Activated T-helper 2 cell treated with anti-CD3 and anti-CD28 coated beads, Interferon-gamma antibody, Interleukin-2, Interleukin-4, amounts not matched to agents 10 μg/mL and 5 μg/mL and 100 μg/mL, durations not matched to agents 14 hours and 24 hours and 36 hours (primary cell): ENCODE measurements at regions not wholly inside any gene's neighbourhood (a gene's known extent, or its start where the extent isn't known, plus 50 kb on each side); places are given as distances from the start of the nearest gene placed in this dataset.

Experiments
- DNase-seq: peaks from one replicate; pipeline ENCODE4 v3.0.0; 2021; ENCODE audit warnings: low spot score
- H3K27ac Mint-ChIP-seq: one replicate; pipeline ENCODE4 v1.8.0; 2021; ENCODE audit warnings: mixed read lengths
- H3K27me3 Mint-ChIP-seq: one replicate; pipeline ENCODE4 v1.8.0; 2021; ENCODE audit warnings: low read depth, mixed read lengths
- H3K36me3 Mint-ChIP-seq: one replicate; pipeline ENCODE4 v1.8.0; 2021; ENCODE audit warnings: low read depth, mixed read lengths
- H3K4me1 Mint-ChIP-seq: one replicate; pipeline ENCODE4 v1.8.0; 2021; ENCODE audit warnings: low read depth, mixed read lengths
- H3K4me3 Mint-ChIP-seq: one replicate; pipeline ENCODE4 v1.8.0; 2021; ENCODE audit warnings: low read depth, mild to moderate bottlenecking, moderate library complexity, mixed read lengths
- H3K9me3 Mint-ChIP-seq: one replicate; pipeline ENCODE4 v1.8.0; 2021; ENCODE audit warnings: mixed read lengths
- intact Hi-C: fragments of 100-400 bp; cut with micrococcal nuclease; formaldehyde crosslinking; loops from one replicate; pipeline ENCODE4 v1.15.1; 2023

DNA sequence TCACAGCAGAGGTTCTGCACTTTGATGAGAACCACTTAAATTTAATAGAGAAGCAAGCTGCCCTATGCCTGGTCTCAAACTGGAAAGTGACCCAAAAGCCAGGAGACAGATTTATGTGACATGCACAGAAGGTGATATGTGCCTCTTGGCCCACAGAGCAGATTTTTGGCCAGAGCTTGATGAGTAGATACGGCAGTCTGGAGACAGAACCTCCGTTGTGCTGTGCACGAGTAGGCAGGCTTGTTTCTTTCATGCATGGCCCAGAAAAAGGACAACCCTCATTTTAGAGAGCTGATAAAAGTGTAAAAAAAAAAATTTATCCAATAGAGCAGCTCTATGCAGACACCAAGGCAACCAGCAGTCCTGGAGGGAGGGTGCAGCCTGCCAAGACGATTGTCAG, 423.1 kb downstream of the CNTN6 start:
- Mint-ChIP-seq H3K4me3 (no peak overlapping the region), H3K4me1 (no peaks in the 10 kb centered on the region), H3K9me3 (peaks cover 26% of the 10 kb centered on the region), H3K27ac (no peak overlapping the region), H3K36me3 (no peaks in the 10 kb centered on the region), H3K27me3 (no peaks in the 10 kb centered on the region)
- intact Hi-C loops: no loop called here
- no peak for DNase-seq

DNA sequence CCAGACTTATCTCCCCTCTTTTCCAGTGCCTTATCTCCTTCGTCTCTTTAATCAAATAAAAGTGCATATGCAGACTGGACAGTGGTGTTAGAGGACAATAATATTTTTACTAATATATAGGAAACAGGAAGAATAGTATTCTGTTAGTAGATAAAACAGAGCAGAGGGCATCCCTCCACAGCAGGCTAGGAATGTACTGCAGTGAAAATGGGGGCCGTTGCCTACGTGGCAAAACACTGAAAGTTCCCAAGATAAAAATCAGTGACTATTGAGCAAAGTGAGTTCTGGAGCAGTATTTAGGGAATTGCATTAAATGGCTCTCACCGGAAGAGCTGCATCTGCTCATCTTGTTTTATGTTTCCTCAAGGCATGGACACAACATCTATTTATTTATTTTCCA, 435.0 kb downstream of the CNTN6 start:
- H3K27ac Mint-ChIP-seq: no peak overlapping the region
- intact Hi-C loops: no loop called here
- no peaks in the 10 kb centered on the region for H3K4me1 Mint-ChIP-seq
- H3K4me3 Mint-ChIP-seq: no peak overlapping the region
- peaks cover 22% of the 10 kb centered on the region for H3K9me3 Mint-ChIP-seq
- DNase-seq: no peak
- no peaks in the 10 kb centered on the region for H3K27me3 Mint-ChIP-seq
- no peaks in the 10 kb centered on the region for H3K36me3 Mint-ChIP-seq

DNA sequence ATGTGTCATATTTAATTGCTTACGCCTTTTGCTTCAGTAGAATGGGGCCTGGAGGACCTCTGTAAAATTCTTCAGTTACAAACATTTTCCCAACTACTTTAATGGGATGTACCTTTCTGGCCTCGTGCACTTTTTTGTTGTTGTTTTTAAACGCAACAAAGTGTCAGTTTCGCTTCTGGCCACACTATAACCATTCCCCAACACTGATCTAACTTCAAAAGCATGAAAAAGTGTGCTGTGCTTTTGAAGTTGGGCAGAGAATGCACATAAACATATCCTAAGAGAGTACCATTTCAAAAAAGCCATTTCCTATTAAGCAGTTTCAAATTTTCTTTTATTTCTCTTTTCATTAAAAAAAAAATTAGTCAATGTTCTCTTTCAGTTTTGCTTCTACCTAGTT, 435.8 kb downstream of the CNTN6 start:
- H3K9me3 Mint-ChIP-seq: peaks cover 15% of the 10 kb centered on the region
- H3K4me1 Mint-ChIP-seq: no peaks in the 10 kb centered on the region
- DNase-seq: no peak
- no peak overlapping the region for H3K4me3 Mint-ChIP-seq
- H3K27ac Mint-ChIP-seq: no peak overlapping the region
- H3K27me3 Mint-ChIP-seq: no peaks in the 10 kb centered on the region
- intact Hi-C loops: no loop called here
- H3K36me3 Mint-ChIP-seq: no peaks in the 10 kb centered on the region

DNA sequence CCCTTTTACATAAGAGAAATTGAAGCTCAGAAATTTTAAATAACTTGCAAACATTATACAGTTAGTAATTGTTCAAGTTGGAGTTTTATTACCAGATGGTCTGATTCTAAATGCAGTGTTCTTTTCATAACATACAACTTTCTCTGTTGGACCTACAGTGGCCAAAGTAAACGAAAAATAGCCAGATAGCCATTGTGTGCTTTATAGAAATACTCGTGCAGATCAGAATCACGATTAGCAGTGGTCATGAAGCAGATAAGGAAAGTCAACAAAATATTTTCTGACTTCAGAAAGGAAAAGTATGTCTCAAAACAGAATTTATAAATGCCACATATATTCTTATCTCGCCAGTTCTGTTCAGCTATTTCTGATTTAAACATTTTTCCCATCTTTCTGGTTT, 436.9 kb downstream of the CNTN6 start:
- Mint-ChIP-seq H3K36me3 (no peaks in the 10 kb centered on the region), H3K4me3 (no peak overlapping the region), H3K9me3 (peaks cover 23% of the 10 kb centered on the region), H3K27me3 (no peaks in the 10 kb centered on the region), H3K27ac (no peak overlapping the region), H3K4me1 (no peaks in the 10 kb centered on the region)
- no peak for DNase-seq
- intact Hi-C loops: no loop called here

DNA sequence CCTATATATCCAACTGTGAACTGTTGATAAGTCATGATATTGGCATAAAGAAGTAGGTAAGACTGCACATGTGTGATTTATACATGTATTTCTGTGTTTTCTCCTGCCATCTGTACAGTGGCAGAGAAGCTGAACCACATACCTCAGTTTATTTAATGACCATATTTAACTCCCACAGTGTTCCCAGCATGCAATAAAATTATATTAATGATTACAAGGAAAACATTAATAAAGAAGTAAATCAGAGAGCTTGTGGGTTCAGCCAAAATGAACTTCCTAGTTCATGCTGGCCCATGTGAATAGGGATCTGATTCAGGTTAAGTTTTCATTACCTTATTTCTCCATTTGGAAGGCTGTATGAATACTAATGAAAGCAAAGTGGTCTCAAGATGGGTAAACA, 439.2 kb downstream of the CNTN6 start:
- Mint-ChIP-seq H3K4me1 (no peaks in the 10 kb centered on the region), H3K27ac (no peak overlapping the region), H3K4me3 (no peak overlapping the region), H3K9me3 (peaks cover 31% of the 10 kb centered on the region), H3K36me3 (no peaks in the 10 kb centered on the region), H3K27me3 (no peaks in the 10 kb centered on the region)
- intact Hi-C loops: no loop called here
- DNase-seq: no peak

DNA sequence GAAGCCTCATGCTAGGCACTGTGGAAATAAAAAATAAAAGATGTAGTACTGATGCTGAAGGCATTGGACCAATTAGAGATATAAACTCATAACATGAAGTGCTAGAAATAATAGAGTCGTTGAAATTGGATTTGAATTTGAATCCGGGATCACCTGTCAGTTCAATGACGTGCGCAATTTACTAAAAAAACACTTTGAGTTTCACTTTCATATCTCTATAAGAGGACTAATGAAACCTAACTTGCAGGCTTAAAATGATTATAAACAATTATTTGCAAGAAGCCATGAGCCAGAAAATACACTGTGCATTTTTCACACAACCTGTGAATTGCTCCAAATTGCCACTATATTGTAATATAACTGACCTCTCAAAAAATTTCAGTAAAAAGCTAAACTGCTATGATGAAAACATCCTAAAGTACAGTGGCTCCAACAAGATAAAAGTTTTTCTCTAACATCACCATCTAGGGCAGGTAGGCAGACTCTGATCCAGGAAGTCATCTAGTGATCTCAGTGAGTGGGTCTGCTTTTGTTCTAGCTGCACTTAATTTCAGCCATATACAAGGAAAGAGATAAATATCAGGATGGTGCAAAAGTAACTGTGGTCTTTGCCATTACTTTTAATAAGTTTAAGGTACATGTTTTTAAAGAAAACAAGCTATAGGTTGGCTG, 440.2 kb downstream of the CNTN6 start:
- Mint-ChIP-seq H3K27me3 (no peaks in the 10 kb centered on the region), H3K4me1 (no peaks in the 10 kb centered on the region), H3K4me3 (no peak overlapping the region), H3K27ac (no peak overlapping the region), H3K9me3 (peaks cover 33% of the 10 kb centered on the region), H3K36me3 (no peaks in the 10 kb centered on the region)
- intact Hi-C loops: no loop called here
- DNase-seq: no peak

DNA sequence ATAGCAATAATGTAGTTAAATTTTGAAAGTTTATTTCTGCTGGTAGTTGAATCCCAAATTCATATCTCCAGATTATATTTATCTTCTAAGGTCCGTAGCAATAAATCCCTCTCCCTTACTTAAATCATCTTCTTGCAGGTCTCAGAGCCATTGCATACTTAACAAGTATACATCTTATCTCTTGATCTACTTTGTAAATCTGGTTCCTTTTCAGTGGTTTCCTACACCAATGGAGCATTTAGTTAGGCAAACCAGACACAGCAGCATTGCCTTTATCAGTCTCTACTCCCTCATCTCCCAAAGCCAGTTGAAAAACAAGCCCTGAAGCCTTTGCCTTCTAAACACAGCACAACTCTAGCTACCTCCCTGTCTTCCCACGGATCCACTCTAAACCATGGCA, 440.9 kb downstream of the CNTN6 start:
- Mint-ChIP-seq H3K9me3 (peaks cover 32% of the 10 kb centered on the region), H3K36me3 (no peaks in the 10 kb centered on the region), H3K27ac (no peak overlapping the region), H3K4me3 (no peak overlapping the region), H3K27me3 (no peaks in the 10 kb centered on the region), H3K4me1 (no peaks in the 10 kb centered on the region)
- no peak for DNase-seq
- intact Hi-C loops: no loop called here

DNA sequence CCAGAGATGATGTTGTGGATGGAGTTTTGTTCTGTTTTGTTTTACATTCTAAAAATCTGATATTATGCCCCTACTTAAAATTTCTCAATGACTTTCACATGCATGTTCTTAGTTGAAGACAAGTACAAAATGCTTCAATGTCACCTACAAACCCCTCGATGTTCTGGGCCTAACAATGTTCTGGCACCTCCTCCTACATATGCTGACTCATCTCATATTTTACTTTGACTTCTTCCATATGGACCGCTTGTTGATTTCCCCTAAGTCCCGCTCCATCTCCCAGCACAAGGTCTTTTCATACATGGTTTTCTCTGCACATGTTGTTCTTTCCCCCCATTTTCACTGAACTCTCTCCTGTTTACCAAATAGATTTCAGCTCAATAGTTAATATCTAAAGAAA, 441.4 kb downstream of the CNTN6 start:
- Mint-ChIP-seq H3K4me1 (no peaks in the 10 kb centered on the region), H3K36me3 (no peaks in the 10 kb centered on the region), H3K27ac (no peak overlapping the region), H3K4me3 (no peak overlapping the region), H3K9me3 (peaks cover 36% of the 10 kb centered on the region), H3K27me3 (no peaks in the 10 kb centered on the region)
- intact Hi-C loops: no loop called here
- DNase-seq: no peak

DNA sequence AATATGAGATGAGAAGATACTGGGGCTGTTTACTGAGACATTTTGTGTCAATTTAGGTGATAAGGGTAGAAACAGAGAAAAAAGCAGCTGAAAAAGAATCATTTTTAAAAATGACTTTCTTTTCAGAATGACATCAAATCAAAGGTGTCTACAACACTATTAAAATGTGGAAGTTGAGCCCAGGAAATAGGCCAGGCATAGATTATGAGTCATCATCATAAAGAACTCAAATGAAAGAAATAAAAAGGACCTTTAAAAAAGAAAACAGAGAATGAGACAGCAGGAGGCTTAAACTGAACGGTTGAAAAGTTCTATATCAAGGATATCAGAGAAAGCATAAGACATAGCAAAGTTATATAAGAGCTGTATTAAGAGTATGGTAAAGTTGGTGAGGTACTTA, 442.5 kb downstream of the CNTN6 start:
- intact Hi-C loops: no loop called here
- H3K9me3 Mint-ChIP-seq: peaks cover 31% of the 10 kb centered on the region

DNA sequence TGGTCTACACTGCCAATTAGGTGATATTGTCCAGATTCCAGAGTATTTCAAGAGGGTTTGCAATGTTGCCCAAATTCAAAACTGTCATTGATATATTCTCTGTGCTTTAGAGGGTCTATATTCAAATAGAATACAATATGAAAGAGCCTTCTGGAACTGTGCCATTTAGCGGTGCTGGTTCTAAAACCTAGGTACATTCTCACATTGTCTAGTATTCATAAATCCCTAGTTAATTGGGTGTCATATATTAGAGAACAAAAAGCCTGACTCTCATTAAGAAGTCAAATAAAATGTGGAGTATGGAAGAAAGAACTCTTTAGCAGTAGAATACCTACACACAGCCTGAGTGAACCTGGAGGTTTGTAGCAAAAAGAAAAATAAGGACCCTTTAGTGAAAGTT, 447.9 kb downstream of the CNTN6 start:
- H3K36me3 Mint-ChIP-seq: no peaks in the 10 kb centered on the region
- no peaks in the 10 kb centered on the region for H3K27me3 Mint-ChIP-seq
- H3K4me3 Mint-ChIP-seq: no peak overlapping the region
- no peaks in the 10 kb centered on the region for H3K4me1 Mint-ChIP-seq
- no peak overlapping the region for H3K27ac Mint-ChIP-seq
- intact Hi-C loops: no loop called here
- peaks cover 26% of the 10 kb centered on the region for H3K9me3 Mint-ChIP-seq
- no peak for DNase-seq

More for the DNA sequence above, 442.5 kb downstream of the CNTN6 start:
- no peak for DNase-seq
- no peak overlapping the region for H3K4me3 Mint-ChIP-seq
- H3K27me3 Mint-ChIP-seq: no peaks in the 10 kb centered on the region
- H3K27ac Mint-ChIP-seq: no peak overlapping the region
- H3K4me1 Mint-ChIP-seq: no peaks in the 10 kb centered on the region
- no peaks in the 10 kb centered on the region for H3K36me3 Mint-ChIP-seq

DNA sequence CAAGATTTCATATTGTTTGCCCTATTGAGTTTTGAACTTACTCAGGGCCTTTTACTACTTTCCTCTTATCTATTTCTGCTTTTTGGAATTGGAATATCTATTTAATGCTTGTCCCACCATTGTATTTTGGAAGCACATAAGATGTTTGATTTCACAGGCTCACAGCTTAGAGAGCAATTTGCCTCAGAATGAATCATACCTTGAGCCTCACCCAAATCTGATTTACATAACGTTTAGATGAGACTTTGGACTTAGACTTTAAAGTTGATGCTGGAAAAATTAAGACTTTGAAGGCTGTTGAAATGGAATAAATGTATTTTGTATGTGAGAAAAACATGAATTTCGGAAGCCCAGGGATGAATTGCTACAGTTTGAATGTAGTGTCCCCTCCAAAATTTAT, 458.9 kb downstream of the CNTN6 start:
- Mint-ChIP-seq H3K4me1 (no peaks in the 10 kb centered on the region), H3K36me3 (no peaks in the 10 kb centered on the region), H3K27me3 (no peaks in the 10 kb centered on the region), H3K27ac (no peak overlapping the region), H3K9me3 (peaks cover 30% of the 10 kb centered on the region), H3K4me3 (no peak overlapping the region)
- no peak for DNase-seq
- intact Hi-C loops: no loop called here

DNA sequence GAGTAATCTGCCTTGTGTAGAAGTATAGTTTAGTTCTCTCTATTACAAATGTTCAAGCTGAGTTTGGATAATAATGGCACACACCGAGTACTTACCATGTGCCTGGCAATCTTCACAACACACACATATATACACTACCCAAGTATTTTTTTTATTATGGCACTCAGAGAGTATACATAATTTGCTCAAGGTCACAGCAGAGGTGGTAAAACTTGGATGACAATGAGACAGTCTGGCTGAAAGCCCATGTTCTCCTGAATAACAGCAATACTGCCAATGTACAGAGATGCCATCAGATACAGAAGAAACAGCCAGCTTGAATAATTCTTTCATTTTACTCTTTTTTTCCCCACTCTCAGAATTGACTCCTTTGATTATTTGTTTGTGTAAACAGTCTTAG, 460.0 kb downstream of the CNTN6 start:
- Mint-ChIP-seq H3K4me3 (no peak overlapping the region), H3K27ac (no peak overlapping the region), H3K27me3 (no peaks in the 10 kb centered on the region), H3K36me3 (no peaks in the 10 kb centered on the region), H3K9me3 (peaks cover 25% of the 10 kb centered on the region), H3K4me1 (no peaks in the 10 kb centered on the region)
- intact Hi-C loops: no loop called here
- no peak for DNase-seq

DNA sequence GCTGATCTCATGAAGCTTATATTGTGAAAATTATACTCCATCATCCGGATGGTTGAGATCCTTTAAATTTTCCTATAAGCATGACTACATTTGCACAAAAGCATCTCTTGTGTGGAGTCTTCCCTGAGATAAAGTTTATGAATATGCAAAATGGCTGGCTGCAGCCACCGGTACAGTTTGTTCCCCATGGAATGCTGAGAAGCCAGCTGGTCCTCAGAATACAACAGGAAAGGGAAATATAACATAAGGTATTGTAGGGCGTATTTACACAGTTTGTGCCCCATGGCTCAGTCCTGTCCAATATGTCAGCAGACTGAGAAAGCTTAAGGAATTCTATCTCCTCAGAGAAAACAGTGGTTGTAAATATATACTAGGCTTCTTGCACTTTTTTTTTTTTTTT, 468.6 kb downstream of the CNTN6 start:
- no peaks in the 10 kb centered on the region for H3K36me3 Mint-ChIP-seq
- intact Hi-C loops: no loop called here
- H3K4me3 Mint-ChIP-seq: no peak overlapping the region
- no peak overlapping the region for H3K27ac Mint-ChIP-seq
- no peaks in the 10 kb centered on the region for H3K4me1 Mint-ChIP-seq
- no peak for DNase-seq
- no peaks in the 10 kb centered on the region for H3K27me3 Mint-ChIP-seq
- peaks cover 14% of the 10 kb centered on the region for H3K9me3 Mint-ChIP-seq

DNA sequence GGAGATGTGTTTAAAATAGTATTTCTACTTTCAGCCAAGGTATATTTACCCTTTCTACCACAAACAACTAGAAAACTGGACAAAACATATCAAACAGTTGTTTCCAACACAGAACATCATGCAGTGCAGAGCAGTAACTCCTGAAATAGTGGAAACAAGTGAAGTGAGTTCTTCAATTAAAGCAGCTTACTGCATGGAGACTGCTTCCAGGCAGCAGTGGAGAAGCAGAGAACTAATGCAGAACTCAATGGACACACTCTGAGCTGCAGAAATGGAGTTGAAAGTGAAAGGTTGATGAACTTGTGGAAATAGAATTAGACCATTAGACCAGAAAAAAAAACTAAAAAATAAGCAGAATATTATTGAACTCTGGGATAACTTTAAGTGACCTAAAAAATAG, 478.9 kb downstream of the CNTN6 start:
- Mint-ChIP-seq H3K27me3 (no peaks in the 10 kb centered on the region), H3K4me1 (no peaks in the 10 kb centered on the region), H3K36me3 (no peaks in the 10 kb centered on the region), H3K9me3 (peaks cover 22% of the 10 kb centered on the region), H3K4me3 (no peak overlapping the region), H3K27ac (no peak overlapping the region)
- no peak for DNase-seq
- intact Hi-C loops: no loop called here
